ENCODE measurements at regions not wholly inside any gene's neighbourhood (a gene's known extent, or its start where the extent isn't known, plus 50 kb on each side); places are given as distances from the start of the nearest gene placed in this dataset.

DNA sequence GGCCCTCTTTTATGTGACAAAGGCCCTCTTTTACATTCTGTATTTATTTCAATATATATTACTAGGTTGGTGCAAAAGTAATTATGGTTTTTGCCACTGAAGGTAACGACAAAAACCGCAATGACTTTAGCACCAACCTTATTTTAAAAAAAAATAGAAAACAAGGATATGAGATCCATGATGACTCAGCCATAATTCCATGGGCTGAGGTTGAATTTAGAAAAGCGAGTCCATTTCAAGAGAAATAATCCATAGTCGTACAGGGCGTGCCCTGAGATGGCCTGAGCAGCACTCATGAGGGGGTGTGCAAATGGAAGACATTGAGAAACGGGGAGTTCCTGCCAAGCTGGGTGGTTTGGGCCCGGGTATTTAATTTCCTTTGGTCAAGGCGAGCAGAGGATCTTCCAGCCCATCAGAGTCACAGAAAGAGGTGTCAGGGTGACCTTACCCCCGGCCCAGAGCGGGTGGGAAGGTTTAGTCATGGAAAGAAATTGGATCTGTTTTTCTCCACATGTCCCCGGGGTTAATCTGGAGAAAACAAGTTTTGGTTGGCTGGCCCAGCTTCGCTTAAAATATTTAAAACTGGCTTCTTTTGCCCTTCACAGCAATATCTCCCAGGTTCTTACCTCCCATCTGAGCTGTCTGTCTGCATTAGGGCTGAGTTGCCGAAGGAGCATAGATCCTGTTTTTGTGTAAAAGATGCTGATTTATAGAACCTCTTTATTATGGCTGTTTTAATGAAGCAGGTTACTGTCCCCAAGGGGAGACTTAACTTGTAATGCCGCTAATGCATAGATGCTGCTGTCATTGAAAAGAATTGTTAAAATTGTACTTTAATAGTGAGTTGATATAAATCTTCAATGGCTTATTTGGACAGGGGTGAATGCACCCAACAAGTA is 255.6 kb downstream of the PREX1 start:
- DNase-seq = no peak

DNA sequence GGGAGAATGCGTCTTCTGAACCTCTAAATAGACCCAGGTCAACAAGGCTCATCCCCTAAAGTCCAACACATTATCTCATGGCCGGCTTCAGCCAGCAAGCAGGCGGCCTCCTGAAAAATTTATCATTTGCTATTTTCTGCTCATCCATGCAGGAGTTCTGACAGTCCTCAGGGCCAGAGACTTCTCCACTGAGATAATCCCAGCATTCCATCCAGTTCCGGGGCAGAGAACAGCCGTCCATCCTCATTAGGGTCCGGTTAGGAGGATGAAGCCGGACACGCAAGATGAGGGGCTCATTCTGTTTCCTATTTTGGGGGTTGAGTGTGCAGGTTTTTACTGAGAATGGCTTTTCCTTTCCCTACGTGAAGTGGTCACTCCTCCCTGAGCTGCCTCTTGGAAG is 258.1 kb downstream of the PREX1 start:
- no peak for DNase-seq

DNA sequence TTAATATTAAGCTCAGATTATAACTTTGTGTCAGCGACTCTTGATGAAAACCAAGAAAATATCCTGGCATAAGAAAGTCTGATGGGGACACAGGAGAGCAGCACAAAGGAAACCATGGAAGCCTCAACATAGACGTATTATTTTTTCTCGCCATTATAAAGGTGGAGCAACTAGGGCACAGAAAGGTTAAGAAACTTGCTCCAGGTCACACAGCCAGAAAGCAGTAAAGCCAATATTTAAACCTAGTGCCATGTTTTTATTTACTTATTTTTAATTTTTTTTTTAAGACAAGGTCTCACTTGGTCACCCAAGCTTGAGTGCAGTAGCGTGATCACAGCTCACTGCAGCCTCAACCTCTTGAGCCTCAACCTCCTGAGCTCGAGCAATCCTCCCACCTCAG is 259.3 kb downstream of the PREX1 start:
- DNase-seq = no peak

DNA sequence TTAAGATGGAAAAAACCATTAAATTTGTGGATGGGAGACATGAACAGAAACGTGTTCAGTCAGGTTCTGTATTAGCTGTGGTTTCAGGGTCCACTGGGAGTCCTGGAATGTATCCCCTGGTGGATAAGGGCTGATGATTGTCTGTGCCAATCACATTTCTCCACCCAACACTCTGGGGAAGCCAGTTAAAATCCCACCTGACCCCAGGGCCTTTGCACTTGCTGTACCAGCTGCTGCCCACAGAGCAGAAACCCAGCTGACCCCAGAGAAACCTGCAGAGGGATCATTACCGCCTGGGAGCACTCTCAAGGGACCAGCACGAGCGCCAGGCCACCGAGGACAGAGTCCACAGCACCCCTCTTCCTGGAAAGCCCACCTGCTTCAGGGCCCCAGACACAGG is 260.7 kb downstream of the PREX1 start:
- DNase-seq = no peak

DNA sequence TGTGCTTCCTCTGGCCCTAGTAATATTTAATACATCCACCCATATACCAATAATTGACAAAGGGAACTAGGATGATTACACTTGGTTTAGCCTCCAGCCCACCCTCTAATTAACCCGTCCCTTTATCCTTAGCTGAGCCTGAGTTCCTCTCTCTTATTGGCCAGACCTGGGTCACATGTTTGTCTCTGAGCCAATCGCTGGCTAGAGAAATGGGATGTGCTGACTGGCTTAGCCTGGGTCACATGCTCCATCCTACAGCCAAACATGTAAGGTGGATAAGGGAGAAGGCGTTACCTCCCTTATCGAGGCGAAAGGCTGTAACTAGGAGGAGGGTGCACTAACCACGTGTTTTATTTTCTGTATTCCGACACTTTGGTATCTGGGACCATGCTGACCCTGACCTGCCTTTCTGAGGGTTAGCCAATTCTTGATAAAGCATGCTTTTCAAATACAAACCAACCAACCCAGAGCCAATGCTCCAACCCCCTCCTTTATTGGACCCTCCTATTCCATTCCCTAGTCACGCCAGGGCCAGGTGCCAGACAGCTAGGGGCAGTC is 262.7 kb downstream of the PREX1 start:
- no peak for DNase-seq

DNA sequence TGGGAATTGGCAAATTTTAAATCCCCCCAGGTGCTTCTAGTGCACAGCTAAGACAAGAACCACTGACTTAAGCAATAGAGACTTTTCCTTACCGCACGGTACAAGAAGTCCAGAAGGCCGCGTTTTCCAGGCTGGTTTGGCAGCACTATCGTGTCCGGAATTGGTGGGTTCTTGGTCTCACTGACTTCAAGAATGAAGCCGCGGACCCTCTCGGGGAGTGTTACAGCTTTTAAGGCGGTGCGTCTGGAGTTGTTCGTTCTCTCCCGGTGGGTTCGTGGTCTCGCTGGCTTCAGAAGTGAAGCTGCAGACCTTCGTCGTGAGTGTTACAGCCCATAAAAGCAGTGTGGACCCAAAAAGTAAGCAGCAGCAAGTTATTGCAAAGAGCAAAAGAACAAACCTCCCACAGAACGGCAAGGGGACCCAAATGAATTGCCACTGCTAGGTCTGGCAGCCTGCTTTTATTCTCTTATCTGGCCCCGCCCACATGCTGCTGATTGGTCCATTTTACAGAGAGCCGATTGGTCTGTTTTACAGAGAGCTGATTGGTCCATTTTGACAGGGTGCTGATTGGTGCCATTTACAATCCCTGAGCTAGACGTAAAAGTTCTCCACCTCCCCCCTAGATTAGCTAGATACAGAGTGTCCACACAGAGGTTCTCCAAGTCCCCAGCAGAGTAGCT is 264.5 kb downstream of the PREX1 start:
- no peak for DNase-seq

DNA sequence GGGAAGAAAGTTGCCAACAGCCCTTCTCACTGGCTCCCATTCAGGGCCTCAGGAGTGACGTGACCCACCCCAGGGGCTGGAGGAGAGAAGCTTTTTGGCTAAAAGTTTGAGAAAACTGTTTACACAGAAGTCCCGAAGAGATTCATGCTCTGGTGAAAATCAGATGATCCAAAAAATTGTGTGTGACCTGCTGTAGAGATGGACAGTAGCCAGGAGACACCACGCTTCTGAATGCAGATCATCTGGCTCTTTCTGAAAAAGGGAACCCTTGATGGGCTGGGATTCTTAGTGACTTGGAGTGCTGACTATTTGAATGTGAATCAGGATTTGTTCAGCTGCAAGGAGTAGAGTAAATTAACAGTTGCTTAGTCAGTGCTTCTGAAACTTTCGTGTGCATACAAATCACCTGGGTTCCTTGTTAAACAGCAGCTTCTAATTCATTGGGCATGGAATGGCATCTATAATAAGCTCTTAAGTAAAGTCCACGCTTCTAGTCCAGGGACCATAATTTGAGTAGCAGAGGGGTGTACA is 265.1 kb downstream of the PREX1 start:
- no peak for DNase-seq

DNA sequence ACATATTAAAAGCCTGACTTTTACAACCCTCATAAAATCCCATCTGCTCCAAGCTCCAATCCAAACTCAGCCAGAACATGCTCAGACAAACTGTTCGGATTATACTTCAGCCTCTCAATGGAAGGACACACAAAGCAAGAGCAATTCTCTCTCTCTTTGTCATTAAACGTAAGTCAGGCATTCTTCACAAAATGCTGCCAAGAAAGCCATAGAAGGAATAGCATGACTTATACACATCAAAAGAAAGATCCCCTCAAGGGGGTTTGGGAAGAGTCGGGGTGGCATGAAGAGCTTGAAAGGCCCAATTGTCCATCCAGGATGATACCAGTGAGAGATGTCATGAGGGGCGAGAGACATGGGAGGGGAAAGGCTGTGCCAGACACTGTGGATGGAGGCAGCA is 268.9 kb downstream of the PREX1 start:
- DNase-seq = no peak

DNA sequence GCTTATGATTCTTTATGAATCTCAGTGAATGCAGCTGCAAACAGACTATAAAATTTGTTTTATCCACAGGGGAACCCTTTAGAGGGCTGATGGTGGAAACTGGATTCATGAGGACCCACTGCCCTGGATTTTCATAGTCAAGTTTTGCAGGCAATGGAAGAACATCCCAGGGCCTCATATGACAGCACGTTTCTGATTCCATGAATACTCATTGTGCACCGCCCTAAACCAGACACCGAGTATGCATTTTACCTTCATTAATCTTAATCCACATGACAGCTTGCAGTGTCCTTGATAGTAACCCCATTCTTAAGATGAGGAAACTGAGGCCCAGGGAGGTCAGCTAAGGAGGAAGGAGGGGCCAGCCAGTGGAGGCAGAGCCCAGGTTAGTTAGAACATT is 270.4 kb downstream of the PREX1 start:
- DNase-seq = no peak

DNA sequence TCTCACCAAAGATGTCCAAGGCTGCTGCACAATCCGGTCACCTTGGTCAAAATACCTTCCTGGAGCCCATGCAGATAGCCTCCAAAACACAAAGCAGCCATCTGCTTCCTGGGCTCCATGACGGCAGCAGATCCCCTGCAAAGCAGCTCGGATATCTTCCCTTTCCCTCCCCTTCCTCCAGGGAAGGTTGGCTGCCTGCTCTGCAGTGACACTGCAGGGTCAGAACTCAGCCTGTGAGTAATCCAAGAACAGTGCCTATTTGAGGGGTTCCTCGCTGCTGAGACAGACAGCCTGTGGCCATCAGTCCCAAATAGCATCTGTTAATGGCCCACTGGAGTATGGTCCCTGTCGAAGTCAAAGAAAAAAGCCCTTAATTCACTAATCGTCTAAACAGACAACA is 270.8 kb downstream of the PREX1 start:
- no peak for DNase-seq

DNA sequence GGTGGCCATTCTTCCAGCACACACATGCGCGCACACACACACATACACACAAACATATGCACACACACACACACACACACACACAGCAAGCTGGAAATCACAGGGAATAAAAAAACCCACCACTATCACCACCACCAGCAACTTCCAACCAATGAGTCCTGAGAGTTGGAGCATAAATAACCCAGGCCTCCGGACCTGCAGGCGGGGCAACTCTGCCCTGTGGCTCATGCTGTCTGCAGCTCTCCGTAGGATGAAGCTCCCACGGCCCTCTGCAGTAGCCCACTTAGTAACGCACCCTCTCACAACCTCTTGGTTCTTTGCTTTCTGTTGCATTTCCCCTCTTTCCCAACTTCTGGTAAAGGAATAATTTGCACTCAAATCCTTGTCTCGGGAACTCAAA is 275.2 kb downstream of the PREX1 start:
- no peak for DNase-seq

DNA sequence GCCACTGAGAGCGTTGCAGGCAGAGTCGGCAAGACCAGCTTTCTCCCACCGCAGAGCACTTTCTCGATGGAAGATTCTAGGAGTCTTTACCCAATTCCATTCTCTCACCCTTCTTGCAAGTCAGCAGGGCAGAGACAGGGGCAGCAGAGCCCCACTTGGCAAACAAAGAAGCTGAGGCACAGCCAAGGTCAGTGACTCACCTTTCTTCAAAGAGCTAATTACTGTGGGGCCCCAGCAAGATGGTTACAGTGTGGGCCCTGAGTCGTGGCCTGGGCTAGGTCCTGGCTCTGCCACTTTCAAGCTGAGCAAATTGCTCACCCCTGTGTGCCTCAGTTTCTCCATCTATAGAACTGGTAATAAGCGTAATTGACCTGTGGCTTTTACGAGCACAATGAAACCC is 277.0 kb downstream of the PREX1 start:
- DNase-seq = no peak

DNA sequence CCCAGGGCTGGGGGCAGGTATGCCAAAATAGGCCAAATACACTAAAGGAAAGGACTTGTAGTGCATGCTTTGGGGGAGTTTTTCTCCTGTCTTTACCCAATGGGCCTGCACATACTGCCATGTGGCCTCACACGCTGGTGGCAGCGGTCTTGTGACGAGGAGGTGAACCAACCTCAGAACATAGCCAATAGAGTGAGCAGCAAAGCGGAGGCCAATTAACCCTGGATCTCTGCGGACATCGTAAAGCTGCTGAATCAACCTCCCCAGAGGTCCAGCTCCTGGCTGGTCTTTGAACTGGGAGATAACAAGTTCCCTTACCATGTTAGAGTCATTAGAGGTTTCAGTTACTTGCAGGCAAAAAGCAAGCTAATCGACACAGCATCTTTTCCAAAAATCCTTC is 280.1 kb downstream of the PREX1 start:
- DNase-seq = no peak

DNA sequence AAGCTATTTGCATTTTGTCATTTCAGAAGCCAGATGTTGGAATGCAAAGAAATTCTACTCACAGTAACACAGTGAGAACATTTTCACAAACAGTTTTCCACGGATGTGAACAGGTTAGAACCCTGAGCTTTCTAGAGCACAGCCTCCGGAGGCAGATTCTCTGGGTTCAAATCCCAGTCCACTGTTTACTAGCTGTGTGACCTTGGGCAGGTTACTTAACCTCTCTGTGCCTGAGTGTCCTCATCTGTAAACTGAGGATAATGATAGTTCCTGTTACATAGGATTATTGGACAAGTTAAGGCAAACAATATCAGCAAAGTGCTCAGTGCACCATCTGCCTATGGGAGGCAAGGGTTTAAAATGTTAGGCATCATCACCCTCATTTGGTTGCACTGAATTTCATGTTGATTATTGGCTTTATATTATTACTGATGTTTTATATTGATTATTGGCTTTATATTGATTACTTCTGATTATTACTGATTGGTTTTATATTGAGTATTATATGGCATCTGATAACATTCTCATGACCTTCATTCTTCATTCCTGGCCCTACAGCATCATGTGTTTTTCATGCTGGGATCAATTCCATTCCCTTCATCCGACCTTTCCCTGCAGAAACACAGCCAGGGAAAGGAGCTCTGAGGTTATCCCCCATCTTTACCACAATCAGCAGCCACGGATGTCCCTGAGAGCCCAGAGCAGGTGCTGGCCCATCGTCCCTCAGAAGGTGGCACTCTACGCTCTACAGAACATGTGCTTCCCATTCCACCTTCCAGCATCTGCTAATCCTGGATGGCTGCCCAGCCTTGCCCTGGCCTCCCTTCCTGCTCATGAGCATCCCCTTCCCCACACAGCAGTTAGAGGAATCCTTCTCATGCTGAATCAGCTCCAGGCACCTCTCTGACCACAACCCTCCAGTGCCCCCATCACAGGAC is 283.1 kb downstream of the PREX1 start:
- no peak for DNase-seq

DNA sequence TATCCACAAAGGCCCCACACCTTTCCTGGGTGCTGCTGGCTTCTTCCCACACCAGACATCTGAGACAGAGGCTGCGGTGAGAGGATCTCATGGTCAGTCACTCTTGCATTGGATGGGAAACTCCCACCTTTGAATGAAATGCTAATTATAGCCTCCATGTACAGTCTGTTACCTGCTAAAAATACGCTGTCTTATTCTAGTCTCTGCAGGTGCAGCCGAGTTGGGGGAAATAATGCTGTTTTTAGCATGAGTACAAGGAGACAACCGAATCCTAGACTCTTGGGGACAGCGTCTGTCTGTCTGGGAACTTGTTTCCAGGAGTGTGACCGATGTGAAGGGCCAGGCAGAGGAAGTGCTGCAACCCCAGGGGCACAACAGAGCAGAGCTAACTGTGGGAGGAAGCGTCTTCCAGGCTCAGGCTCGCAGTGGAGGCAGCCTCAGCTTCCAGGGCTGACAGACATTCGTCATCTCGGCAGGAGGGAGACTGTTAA is 286.2 kb downstream of the PREX1 start:
- no peak for DNase-seq

DNA sequence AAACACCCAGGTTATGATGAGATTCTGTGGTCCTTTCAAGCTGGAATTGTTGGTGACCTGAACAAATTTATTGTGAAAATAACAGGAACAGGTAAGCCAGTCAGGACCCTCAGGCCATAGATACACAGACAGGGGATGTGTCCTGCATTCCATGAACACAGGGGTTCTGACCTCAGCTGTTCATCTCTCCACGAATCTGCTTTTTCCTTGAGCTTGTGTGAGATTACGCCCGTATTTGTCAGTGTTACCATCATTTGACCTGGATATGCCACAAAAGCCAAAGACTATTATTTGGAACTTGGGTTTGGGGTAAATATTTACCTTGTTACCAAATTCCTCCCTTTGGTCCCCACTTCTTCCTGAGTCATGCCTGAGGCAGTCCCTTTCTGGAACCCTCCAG is 288.9 kb downstream of the PREX1 start:
- DNase-seq = no peak

DNA sequence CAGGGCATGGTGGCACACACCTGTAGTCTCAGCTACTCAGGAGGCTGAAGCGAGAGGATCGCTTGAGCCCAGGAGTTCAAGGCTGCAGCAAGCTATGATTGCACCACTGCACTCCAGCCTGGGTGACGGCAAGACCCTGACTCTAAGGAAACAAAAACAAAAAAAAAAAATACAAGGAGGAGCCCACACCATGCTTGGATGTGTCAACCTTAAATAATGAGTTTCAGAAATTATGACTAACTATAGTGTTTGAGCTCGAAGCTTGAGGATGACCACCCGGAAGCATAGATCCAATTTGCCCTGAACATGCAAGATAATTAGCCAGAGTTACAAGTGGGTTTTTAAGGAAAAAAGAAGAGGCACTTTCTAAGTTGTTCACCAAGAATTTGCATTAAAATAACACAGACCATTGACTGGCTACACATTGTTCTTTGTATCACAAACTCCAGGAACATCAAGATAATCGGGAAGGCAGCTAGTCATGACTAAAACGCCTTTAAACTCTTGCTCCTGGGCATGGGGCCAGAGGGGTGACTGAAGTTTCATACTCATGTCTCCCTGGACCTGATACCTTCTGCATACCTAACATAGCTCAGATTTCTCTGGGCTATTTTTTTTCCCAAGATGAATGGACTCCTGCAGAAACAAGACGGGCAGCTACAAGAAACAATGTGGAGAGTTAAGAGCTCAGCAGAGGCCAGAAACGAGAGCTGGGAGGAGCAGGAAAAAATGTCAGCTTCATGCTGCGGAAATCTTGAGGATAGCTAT is 289.6 kb downstream of the PREX1 start:
- no peak for DNase-seq

DNA sequence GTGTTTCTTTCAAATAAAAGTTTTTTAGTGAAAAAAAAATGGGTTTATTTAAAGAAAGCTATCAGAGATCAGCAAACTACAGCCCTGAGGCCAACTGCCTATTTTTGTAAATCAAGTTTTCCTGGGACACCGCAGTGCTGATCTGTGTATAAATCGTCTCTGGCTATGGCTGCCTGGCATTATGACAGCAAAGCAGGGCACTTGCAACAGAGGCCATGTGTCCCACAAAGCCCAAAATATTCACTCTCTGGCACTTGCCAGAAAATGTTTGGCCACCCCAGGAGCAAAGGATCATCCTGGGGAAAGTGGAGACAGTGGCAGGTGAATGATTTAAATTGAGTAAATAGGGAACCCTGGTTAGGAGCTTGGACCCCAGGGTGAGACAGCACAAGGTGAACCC is 291.6 kb downstream of the PREX1 start:
- no peak for DNase-seq

DNA sequence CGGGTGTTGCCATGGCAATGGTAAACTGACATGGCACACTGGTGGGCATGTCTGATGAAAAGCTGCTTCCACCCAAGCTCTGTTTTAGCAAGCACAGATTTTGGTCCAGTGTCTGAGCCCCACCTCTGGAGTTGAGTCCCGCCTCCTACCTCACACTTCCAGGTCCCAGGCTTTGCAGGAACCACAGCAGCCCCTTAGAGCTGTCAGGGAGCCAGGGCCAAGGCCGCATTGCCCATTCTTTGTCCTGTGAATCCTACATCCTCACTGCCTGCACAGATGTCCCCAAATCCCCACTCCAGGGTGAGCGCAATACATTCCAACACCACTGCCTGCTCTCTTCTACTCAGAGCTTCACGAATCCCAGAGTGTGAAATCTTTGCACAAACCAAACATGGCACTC is 292.2 kb downstream of the PREX1 start:
- DNase-seq = no peak

DNA sequence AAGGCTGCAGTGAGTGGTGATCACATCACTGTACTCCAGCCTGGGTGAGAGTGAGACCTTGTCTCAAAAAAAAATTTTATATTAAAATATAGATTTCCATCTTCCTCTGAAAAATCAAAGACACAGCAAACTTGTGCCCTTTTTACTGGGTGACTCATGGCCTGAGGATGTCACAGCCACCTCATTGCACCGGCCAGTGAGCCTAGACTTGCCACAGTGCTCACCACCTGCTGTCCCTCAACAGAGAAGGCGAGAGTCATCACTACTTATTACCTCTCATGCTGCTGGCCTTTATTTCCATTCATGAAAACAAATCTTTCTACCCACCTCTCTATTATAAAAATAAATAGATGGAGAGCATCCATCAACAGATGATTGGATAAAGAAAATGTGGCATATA is 295.8 kb downstream of the PREX1 start:
- DNase-seq = no peak

DNA sequence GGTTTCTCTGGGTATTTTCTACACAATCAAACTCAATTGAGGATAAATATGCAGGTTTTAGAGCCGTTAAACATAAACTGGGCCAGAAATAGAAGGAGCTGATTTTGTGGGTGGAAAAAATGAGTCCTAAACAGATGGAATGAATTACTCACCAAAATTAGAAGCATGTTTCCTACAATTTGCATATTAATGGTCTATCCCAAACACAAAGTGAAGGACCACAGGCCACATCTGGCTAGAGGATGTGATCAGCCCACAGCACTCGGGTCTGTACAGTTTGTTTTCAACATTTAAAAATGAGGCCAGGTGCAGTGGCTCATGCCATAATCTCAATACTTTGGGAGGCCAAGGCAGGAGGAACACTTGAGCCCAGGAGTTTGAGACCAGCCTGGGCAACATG is 296.3 kb downstream of the PREX1 start:
- DNase-seq = no peak

DNA sequence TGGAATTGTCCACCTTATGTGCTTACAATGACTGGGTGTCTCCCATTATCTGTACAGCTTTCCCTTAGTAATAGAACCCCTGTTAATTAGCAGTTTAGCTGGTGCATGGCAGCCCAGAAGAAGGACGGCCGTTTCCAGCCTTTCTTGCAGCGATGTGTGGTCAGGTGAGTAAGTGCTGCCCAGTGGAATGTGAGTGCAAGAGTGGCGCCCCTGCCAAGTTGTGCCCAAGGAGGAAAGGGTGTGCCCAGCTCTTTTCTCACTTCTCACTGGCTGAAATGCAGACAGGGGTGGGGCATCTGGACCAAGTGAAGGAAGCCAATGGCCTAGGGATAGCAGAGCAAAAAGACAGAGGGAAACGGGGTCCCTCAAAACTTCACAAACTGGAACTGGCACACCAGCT is 296.8 kb downstream of the PREX1 start:
- DNase-seq = no peak
